Small intestine (tissue), 7 donors: ENCODE measurements at regions not wholly inside any gene's neighbourhood (a gene's known extent, or its start where the extent isn't known, plus 50 kb on each side); places are given as distances from the start of the nearest gene placed in this dataset.
A peak's percentile ranks its signal among the peaks of the same experiment; 100 is the strongest.
"Not testable (repeated sequence)": the region's sequence is repeated elsewhere in the genome, so short reads cannot be mapped to it uniquely, and the experiment has no call there.

Experiments used
- DNase-seq, 2 donors: peaks; one replicate each; pipeline versions ENCODE4 v3.0.0 to v3.0.0-alpha.2; 2013
- FAIRE-seq: peaks from 2 replicates; lab custom pipeline; 2012; peaks lifted over from hg19 to GRCh38; lab: Jason Lieb, UNC
- H3K27ac ChIP-seq, 3 donors: one replicate each; pipeline ENCODE4 v1.5.1; 2013; ENCODE audit warnings: low read length in 2 of 3, mild to moderate bottlenecking in 2 of 3, control low read depth in 1 of 3, inconsistent platforms in 1 of 3, low read depth in 1 of 3, moderate library complexity in 1 of 3
- H3K27me3 ChIP-seq, 3 donors: one replicate each; pipeline ENCODE4 v1.6.1; 2013; ENCODE audit warnings: low read length in 3 of 3, inconsistent platforms in 1 of 3; ENCODE audit not compliant: control insufficient read depth in 3 of 3, insufficient read depth in 3 of 3
- H3K36me3 ChIP-seq, 3 donors: one replicate each; pipeline ENCODE4 v1.6.1; 2013; ENCODE audit warnings: low read length in 3 of 3, inconsistent platforms in 1 of 3, low read depth in 1 of 3, mild to moderate bottlenecking in 1 of 3, moderate library complexity in 1 of 3; ENCODE audit not compliant: control insufficient read depth in 3 of 3, insufficient read depth in 2 of 3
- H3K4me1 ChIP-seq, 3 donors: one replicate each; pipeline ENCODE4 v1.6.1; 2013; ENCODE audit warnings: low read length in 2 of 3, inconsistent platforms in 1 of 3, low read depth in 1 of 3, mild to moderate bottlenecking in 1 of 3, moderate library complexity in 1 of 3; ENCODE audit not compliant: control insufficient read depth in 3 of 3, insufficient read depth in 2 of 3
- H3K4me3 ChIP-seq, 3 donors: one replicate each; pipeline ENCODE4 v1.5.1; 2013; ENCODE audit warnings: low read length in 3 of 3, control low read depth in 1 of 3, inconsistent platforms in 1 of 3, low read depth in 1 of 3, mild to moderate bottlenecking in 1 of 3, moderate library complexity in 1 of 3
- H3K9me3 ChIP-seq, 2 donors: one replicate each; pipeline ENCODE4 v1.6.1; 2013; ENCODE audit warnings: low read depth in 1 of 2, low read length in 1 of 2; ENCODE audit not compliant: control insufficient read depth in 2 of 2, insufficient read depth in 1 of 2
- WGBS, 3 donors: extraction: QIAGEN DNeasy Blood & Tissue Kit; methylation state at CpG; one replicate each; pipeline ENCODE4 v1.1.7; 2013; 5-methylcytosine and 5-hydroxymethylcytosine counted together
- donor health status: healthy with polysubstance abuse.
- donor health status: control.
- donor health status: control.
- donor health status: Bipolar disorder and iron deficiency.
- donor health status: healthy.

- Histone ChIP-seq H3K27me3 (no peaks in the 10 kb centered on the region), H3K27ac (no peak overlapping the region), H3K36me3 (no peaks in the 10 kb centered on the region), H3K9me3 (no peaks in the 10 kb centered on the region), H3K4me1 (no peaks in the 10 kb centered on the region), H3K4me3 (no peak overlapping the region)
- FAIRE-seq (no peak), DNase-seq (no peak)
- WGBS, 3 donors: 69 to 82% (median 77%) methylated on average over 5 of the region's 5 CpGs
Observed at GRCh38 chr12:73210548-73211204, 938.5 kb downstream of the TRHDE start.

GRCh38 chr12:73220951-73221350 lies 948.8 kb downstream of the TRHDE start:
- 84 to 88% (median 85%) methylated on average over 2 of the region's 2 CpGs for WGBS, 3 donors
- H3K4me1 ChIP-seq: no peaks in the 10 kb centered on the region
- FAIRE-seq: no peak

GRCh38 chr12:73221398-73221797 lies 949.2 kb downstream of the TRHDE start:
- Histone ChIP-seq H3K4me3 (no peak overlapping the region), H3K36me3 (no peaks in the 10 kb centered on the region)
- no peak for FAIRE-seq

More at GRCh38 chr12:73220951-73221350, 948.8 kb downstream of the TRHDE start:
- no peaks in the 10 kb centered on the region for H3K9me3 ChIP-seq
- no peak for DNase-seq
- no peak overlapping the region for H3K27ac ChIP-seq
- H3K4me3 ChIP-seq: no peak overlapping the region
- no peaks in the 10 kb centered on the region for H3K27me3 ChIP-seq
- H3K36me3 ChIP-seq: no peaks in the 10 kb centered on the region

GRCh38 chr12:73221836-73222235 lies 949.7 kb downstream of the TRHDE start:
- no peaks in the 10 kb centered on the region for H3K27me3 ChIP-seq
- DNase-seq: no peak
- H3K9me3 ChIP-seq: no peaks in the 10 kb centered on the region
- no peaks in the 10 kb centered on the region for H3K36me3 ChIP-seq
- no peak overlapping the region for H3K4me3 ChIP-seq
- FAIRE-seq: no peak
- no peak overlapping the region for H3K27ac ChIP-seq
- no peaks in the 10 kb centered on the region for H3K4me1 ChIP-seq

More at GRCh38 chr12:73221398-73221797, 949.2 kb downstream of the TRHDE start:
- DNase-seq: no peak
- Histone ChIP-seq H3K27me3 (no peaks in the 10 kb centered on the region), H3K9me3 (no peaks in the 10 kb centered on the region), H3K27ac (no peak overlapping the region), H3K4me1 (no peaks in the 10 kb centered on the region)

GRCh38 chr12:73225371-73225937 lies 953.3 kb downstream of the TRHDE start:
- no peaks in the 10 kb centered on the region for H3K36me3 ChIP-seq
- DNase-seq (no peak), FAIRE-seq (no peak)
- 0 to 31% (median 25%) methylated on average over 1 of the region's 1 CpG for WGBS, 3 donors
- no peaks in the 10 kb centered on the region for H3K27me3 ChIP-seq
- no peak overlapping the region for H3K4me3 ChIP-seq
- H3K9me3 ChIP-seq: no peaks in the 10 kb centered on the region
- no peaks in the 10 kb centered on the region for H3K4me1 ChIP-seq
- H3K27ac ChIP-seq: no peak overlapping the region

- WGBS, 3 donors: 28 to 56% (median 45%) methylated on average over 2 of the region's 2 CpGs
- H3K27ac ChIP-seq: no peak overlapping the region
- no peaks in the 10 kb centered on the region for H3K36me3 ChIP-seq
- DNase-seq (no peak), FAIRE-seq (peak; percentile 19)
- no peaks in the 10 kb centered on the region for H3K27me3 ChIP-seq
- H3K9me3 ChIP-seq: no peaks in the 10 kb centered on the region
- no peaks in the 10 kb centered on the region for H3K4me1 ChIP-seq
- H3K4me3 ChIP-seq: no peak overlapping the region
Observed at GRCh38 chr12:73225941-73226340, 953.8 kb downstream of the TRHDE start.

GRCh38 chr12:73226593-73226992 lies 954.4 kb downstream of the TRHDE start:
- no peak for DNase-seq
- no peaks in the 10 kb centered on the region for H3K27me3 ChIP-seq
- peaks cover 0 to 4% of the 10 kb centered on the region in 2 donors for H3K9me3 ChIP-seq
- 65 to 82% (median 67%) methylated on average over 1 of the region's 1 CpG for WGBS, 3 donors
- H3K4me1 ChIP-seq: no peaks in the 10 kb centered on the region
- no peaks in the 10 kb centered on the region for H3K36me3 ChIP-seq
- no peak overlapping the region for H3K4me3 ChIP-seq
- FAIRE-seq: no peak
- H3K27ac ChIP-seq: no peak overlapping the region

- H3K36me3 ChIP-seq, H3K27me3 ChIP-seq, H3K27ac ChIP-seq, DNase-seq, H3K4me1 ChIP-seq, H3K4me3 ChIP-seq, FAIRE-seq: not testable (repeated sequence)
- 39 to 63% (median 48%) methylated on average over 1 of the region's 1 CpG for WGBS, 3 donors
- H3K9me3 ChIP-seq: peaks cover 2 to 13% of the 10 kb centered on the region in 2 donors
Observed at GRCh38 chr12:73228828-73229227, 956.7 kb downstream of the TRHDE start.

- no peaks in the 10 kb centered on the region for H3K4me1 ChIP-seq
- no peaks in the 10 kb centered on the region for H3K27me3 ChIP-seq
- no peak for DNase-seq
- no peak overlapping the region for H3K4me3 ChIP-seq
- WGBS, 3 donors: 79 to 86% (median 84%) methylated on average over 3 of the region's 3 CpGs
- no peaks in the 10 kb centered on the region for H3K36me3 ChIP-seq
- H3K9me3 ChIP-seq: peaks cover 4 to 28% of the 10 kb centered on the region in 2 donors
- no peak overlapping the region for H3K27ac ChIP-seq
- no peak for FAIRE-seq
Observed at GRCh38 chr12:73235387-73235786, 963.2 kb downstream of the TRHDE start.
